ENCODE measurements at regions not wholly inside any gene's neighbourhood (a gene's known extent, or its start where the extent isn't known, plus 50 kb on each side); places are given as distances from the start of the nearest gene placed in this dataset.

DNA sequence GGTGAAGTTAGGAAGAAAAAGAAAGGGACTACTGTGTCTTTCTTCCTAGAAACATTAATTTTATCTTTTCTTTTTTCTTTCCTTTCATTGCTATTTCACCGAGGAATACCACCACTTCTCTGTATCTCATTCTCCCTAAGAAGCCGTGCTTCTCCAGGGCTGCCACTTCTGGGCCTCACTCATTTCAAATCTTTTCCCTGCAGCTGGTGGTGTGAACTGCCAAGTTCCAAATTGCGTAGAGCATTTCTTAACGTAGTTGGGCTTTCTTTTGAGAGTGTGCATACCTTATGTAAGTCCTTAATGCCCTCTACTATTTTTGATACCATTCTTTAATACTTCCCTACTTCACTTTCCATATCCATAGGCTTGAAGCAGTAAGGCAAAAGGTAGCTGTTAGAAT is 66.7 kb upstream of the CYP1B1 start:
- TF ChIP-seq CTCF (IDR thresholded peaks at IDR 0.05) (no peak), POLR2A (IDR thresholded peaks at IDR 0.05) (no peak)
